HUES48 (cell line): ENCODE measurements at regions not wholly inside any gene's neighbourhood (a gene's known extent, or its start where the extent isn't known, plus 50 kb on each side); places are given as distances from the start of the nearest gene placed in this dataset.

Experiments used
- H3K27ac ChIP-seq: one replicate; pipeline ENCODE4 v1.7.0; 2013; ENCODE audit warnings: low read depth, low read length, inconsistent platforms
- H3K27me3 ChIP-seq: 2 replicates; pipeline ENCODE4 v1.6.1; 2013; ENCODE audit warnings: mild to moderate bottlenecking, low read length; ENCODE audit not compliant: control insufficient read depth, insufficient read depth
- H3K36me3 ChIP-seq: 2 replicates; pipeline ENCODE4 v1.6.1; 2013; ENCODE audit warnings: low read length; ENCODE audit not compliant: control insufficient read depth, insufficient read depth
- H3K4me1 ChIP-seq: 2 replicates; pipeline ENCODE4 v1.6.1; 2013; ENCODE audit warnings: mild to moderate bottlenecking, low read length; ENCODE audit not compliant: control insufficient read depth, insufficient read depth
- H3K4me3 ChIP-seq: 2 replicates; pipeline ENCODE4 v1.5.1; 2013; ENCODE audit warnings: mild to moderate bottlenecking, low read depth, low read length
- H3K9ac ChIP-seq: 2 replicates; pipeline ENCODE4 v1.6.1; 2013; ENCODE audit warnings: mild to moderate bottlenecking, low read depth, low read length, moderate library complexity
- H3K9me3 ChIP-seq: 2 replicates; pipeline ENCODE4 v1.6.1; 2013; ENCODE audit warnings: low read length; ENCODE audit not compliant: control insufficient read depth, insufficient read depth

GRCh38 chr9:2313512-2313911, 298.4 kb downstream of the SMARCA2 start:
- Histone ChIP-seq H3K36me3 (no peaks in the 10 kb centered on the region), H3K4me3 (no peak overlapping the region), H3K27ac (no peak overlapping the region), H3K4me1 (no peaks in the 10 kb centered on the region), H3K9ac (no peak overlapping the region), H3K27me3 (no peaks in the 10 kb centered on the region), H3K9me3 (peaks cover 48% of the 10 kb centered on the region)

GRCh38 chr9:2317591-2317990, 302.4 kb downstream of the SMARCA2 start:
- H3K9me3 ChIP-seq, result peaks cover 31% of the 10 kb centered on the region
- H3K9ac ChIP-seq, result no peak overlapping the region
- no peaks in the 10 kb centered on the region for H3K27me3 ChIP-seq
- no peaks in the 10 kb centered on the region for H3K4me1 ChIP-seq
- no peak overlapping the region for H3K4me3 ChIP-seq
- no peak overlapping the region for H3K27ac ChIP-seq
- H3K36me3 ChIP-seq, result no peaks in the 10 kb centered on the region

GRCh38 chr9:2319421-2319820, 302.2 kb upstream of the VLDLR start:
- Histone ChIP-seq H3K36me3 (no peaks in the 10 kb centered on the region), H3K4me3 (no peak overlapping the region), H3K4me1 (no peaks in the 10 kb centered on the region), H3K9ac (no peak overlapping the region), H3K27ac (no peak overlapping the region), H3K27me3 (no peaks in the 10 kb centered on the region), H3K9me3 (peaks cover 13% of the 10 kb centered on the region)

GRCh38 chr9:2320114-2320513, 301.5 kb upstream of the VLDLR start:
- H3K27ac ChIP-seq, result no peak overlapping the region
- no peaks in the 10 kb centered on the region for H3K4me1 ChIP-seq
- no peak overlapping the region for H3K4me3 ChIP-seq
- H3K27me3 ChIP-seq, result no peaks in the 10 kb centered on the region
- H3K36me3 ChIP-seq, result no peaks in the 10 kb centered on the region
- H3K9me3 ChIP-seq, result peaks cover 6% of the 10 kb centered on the region
- no peak overlapping the region for H3K9ac ChIP-seq

GRCh38 chr9:2320632-2321031, 301.0 kb upstream of the VLDLR start:
- Histone ChIP-seq H3K4me3 (no peak overlapping the region), H3K27me3 (no peaks in the 10 kb centered on the region), H3K27ac (no peak overlapping the region)

DNA sequence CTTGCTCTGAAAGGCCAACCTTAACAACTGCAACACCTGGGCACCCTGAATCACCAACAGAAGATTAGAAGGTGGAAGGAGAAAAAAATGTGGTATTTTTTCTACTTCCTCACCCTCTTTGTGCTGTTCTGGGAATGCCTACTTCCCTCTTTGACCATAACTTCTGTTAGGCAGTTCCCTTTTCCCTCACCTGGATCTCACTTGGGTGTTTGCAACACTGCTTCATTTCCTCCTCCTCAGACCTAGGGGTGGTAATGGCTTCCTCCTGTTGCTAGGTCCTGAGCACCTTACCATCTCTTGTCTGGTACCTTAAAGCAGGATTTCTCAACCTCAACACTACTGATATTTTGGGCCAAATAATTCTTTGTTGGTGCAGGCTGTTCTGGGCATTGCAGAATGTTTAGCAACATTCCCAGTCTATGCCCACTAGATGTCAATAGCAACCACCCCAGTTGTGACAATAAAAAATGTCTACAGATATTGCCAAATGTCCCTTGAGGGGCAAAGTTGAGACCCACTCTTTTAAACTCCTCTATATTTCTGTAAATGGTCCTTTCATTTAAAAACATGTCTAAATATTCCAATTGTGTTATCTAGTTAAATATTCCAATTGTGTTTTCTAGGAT, 300.0 kb upstream of the VLDLR start:
- Histone ChIP-seq H3K36me3 (no peaks in the 10 kb centered on the region), H3K9me3 (no peaks in the 10 kb centered on the region), H3K9ac (no peak overlapping the region), H3K4me3 (no peak overlapping the region), H3K4me1 (no peaks in the 10 kb centered on the region), H3K27me3 (no peaks in the 10 kb centered on the region), H3K27ac (no peak overlapping the region)

More at GRCh38 chr9:2320632-2321031, 301.0 kb upstream of the VLDLR start:
- peaks cover 3% of the 10 kb centered on the region; the same call in 1 of the 2 replicates for H3K9me3 ChIP-seq
- H3K9ac ChIP-seq, result no peak overlapping the region
- H3K36me3 ChIP-seq, result no peaks in the 10 kb centered on the region
- no peaks in the 10 kb centered on the region for H3K4me1 ChIP-seq

GRCh38 chr9:2324742-2325141, 296.8 kb upstream of the VLDLR start:
- Histone ChIP-seq H3K27ac (no peak overlapping the region), H3K4me3 (no peak overlapping the region), H3K9ac (no peak overlapping the region), H3K9me3 (no peaks in the 10 kb centered on the region), H3K36me3 (no peaks in the 10 kb centered on the region), H3K27me3 (no peaks in the 10 kb centered on the region), H3K4me1 (no peaks in the 10 kb centered on the region)

DNA sequence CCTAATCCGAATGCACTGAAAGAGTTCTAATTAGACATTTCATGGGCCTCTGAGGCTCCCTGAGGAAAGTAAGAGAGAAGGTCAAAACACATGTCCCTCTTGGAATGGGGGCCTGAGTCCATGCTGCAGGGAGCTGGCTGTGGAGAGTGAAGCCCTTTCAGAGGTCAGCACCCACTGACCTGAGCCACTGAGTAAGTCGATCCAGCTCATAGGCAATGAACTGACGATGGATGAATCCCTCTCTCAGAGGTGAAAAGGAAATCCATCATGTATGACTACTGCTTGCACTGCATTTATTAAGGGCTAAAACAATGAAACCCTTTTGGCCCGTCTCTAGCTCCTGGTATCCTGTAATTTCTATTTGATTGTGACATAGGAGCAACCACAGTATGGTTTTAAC, 288.9 kb upstream of the VLDLR start:
- no peak overlapping the region for H3K9ac ChIP-seq
- no peak overlapping the region for H3K4me3 ChIP-seq
- no peak overlapping the region for H3K27ac ChIP-seq
- H3K4me1 ChIP-seq, result no peaks in the 10 kb centered on the region
- no peaks in the 10 kb centered on the region for H3K36me3 ChIP-seq
- no peaks in the 10 kb centered on the region for H3K27me3 ChIP-seq
- no peaks in the 10 kb centered on the region for H3K9me3 ChIP-seq

DNA sequence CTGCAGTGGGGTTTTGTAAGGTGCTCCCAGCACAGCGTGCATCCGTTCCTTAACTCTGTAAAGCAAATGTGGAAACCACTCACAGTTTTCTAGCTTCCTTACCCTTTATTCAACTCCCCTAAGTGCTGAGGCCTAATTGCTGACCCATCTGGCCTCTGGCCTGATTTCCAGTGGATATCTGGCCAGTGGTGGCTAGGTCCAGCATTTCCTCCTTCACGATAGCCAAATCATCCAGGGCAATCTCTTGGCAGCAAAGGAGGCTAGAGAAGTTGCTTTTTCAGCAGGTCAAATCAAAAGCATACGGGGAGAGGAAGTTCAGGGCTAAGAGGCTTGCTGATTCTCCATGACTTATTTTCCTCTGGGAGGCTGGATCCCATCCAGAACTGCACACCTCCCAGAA, 286.3 kb upstream of the VLDLR start:
- H3K27ac ChIP-seq, result no peak overlapping the region
- no peaks in the 10 kb centered on the region for H3K27me3 ChIP-seq
- H3K9ac ChIP-seq, result no peak overlapping the region

DNA sequence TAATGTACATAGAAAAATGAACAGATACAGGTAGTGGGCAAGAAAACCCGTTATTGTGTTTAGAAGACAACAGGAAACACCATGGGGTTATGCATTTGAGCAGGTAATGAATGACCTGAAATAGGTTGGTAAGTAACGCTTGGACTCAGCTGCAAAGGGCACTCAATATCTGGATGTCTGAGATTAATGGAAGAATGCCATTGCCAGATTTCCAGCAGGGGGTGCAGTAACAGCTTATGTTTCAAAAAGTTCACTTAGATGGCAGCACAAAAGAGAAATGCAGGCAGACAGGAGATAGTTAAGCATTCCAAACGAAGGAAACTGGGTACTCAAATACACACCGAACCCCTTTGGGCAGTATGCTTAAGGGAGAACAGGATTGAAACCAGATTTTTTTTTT, 285.5 kb upstream of the VLDLR start:
- Histone ChIP-seq H3K36me3 (no peaks in the 10 kb centered on the region), H3K27ac (no peak overlapping the region), H3K9me3 (no peaks in the 10 kb centered on the region), H3K9ac (no peak overlapping the region), H3K4me3 (no peak overlapping the region), H3K27me3 (no peaks in the 10 kb centered on the region), H3K4me1 (no peaks in the 10 kb centered on the region)

More for the DNA sequence above, 286.3 kb upstream of the VLDLR start:
- Histone ChIP-seq H3K36me3 (no peaks in the 10 kb centered on the region), H3K4me1 (no peaks in the 10 kb centered on the region), H3K9me3 (no peaks in the 10 kb centered on the region), H3K4me3 (no peak overlapping the region)

DNA sequence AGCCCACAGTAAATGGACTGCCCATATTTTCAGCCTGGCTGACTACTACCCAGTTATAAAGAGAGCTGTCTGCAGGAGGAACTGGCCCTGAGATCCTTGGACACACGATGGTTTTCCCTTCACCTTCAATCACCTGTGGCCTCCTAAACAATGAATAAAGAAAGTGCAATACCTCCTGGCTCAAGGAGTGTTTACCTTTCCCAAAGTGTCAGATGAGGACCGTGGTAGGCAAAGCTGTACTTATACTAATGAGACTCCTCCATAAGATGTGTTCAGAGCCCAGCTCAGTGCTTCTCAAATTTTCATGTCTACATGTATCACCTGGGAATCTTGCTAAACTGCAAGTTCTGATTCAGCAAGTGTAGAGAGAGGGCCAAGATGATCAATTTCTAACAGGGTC, 284.5 kb upstream of the VLDLR start:
- no peaks in the 10 kb centered on the region for H3K9me3 ChIP-seq
- no peaks in the 10 kb centered on the region for H3K36me3 ChIP-seq
- H3K4me3 ChIP-seq, result no peak overlapping the region
- H3K4me1 ChIP-seq, result no peaks in the 10 kb centered on the region
- no peak overlapping the region for H3K27ac ChIP-seq
- H3K27me3 ChIP-seq, result no peaks in the 10 kb centered on the region
- H3K9ac ChIP-seq, result no peak overlapping the region

DNA sequence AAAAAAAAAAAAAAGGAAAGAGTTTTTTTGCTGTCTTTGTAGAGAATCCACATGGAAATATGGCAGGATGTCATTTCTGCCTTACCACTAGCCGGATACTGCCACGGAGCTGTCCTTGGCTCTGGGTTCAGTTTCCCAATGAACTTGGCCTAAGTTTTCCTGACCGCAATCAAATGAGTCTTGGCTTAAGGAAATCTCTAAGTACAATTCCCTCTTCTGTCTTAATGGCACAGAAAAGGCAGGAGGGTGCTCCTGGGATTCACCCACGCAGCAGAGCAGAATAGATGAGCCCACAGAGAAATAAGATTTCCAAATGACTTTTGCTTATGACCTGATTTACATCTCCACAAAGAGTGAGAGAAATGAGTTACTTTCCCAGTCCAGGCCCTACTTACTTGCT, 284.0 kb upstream of the VLDLR start:
- Histone ChIP-seq H3K9ac (no peak overlapping the region), H3K27me3 (no peaks in the 10 kb centered on the region), H3K9me3 (no peaks in the 10 kb centered on the region), H3K27ac (no peak overlapping the region), H3K4me3 (no peak overlapping the region), H3K36me3 (no peaks in the 10 kb centered on the region), H3K4me1 (no peaks in the 10 kb centered on the region)
